Keratinocyte (primary cell): ENCODE measurements at regions not wholly inside any gene's neighbourhood (a gene's known extent, or its start where the extent isn't known, plus 50 kb on each side); places are given as distances from the start of the nearest gene placed in this dataset.

Source experiments
- DNase-seq: peaks from one replicate; pipeline ENCODE4 v3.0.0-alpha.2; 2011; ENCODE audit warnings: low read depth, missing footprints, low spot score
- FAIRE-seq: peaks from 2 replicates; lab custom pipeline; 2011; peaks lifted over from hg19 to GRCh38; lab: Jason Lieb, UNC
- H2AFZ ChIP-seq: 2 replicates; pipeline ENCODE4 v1.6.0; 2012; ENCODE audit warnings: low read length, control low read depth, inconsistent platforms; ENCODE audit not compliant: control insufficient read depth
- H3K27ac ChIP-seq: 2 replicates; pipeline ENCODE4 v1.5.1; 2011; ENCODE audit warnings: low read length; ENCODE audit not compliant: control insufficient read depth, insufficient read depth
- H3K27me3 ChIP-seq: 3 replicates; pipeline ENCODE4 v1.6.0; 2011; ENCODE audit warnings: low read length; ENCODE audit not compliant: control insufficient read depth, insufficient read depth; ENCODE audit errors: extremely low read depth
- H3K36me3 ChIP-seq, 2 experiments: 2 replicates in 1 of 2; 3 replicates in 1 of 2; pipeline ENCODE4 v1.5.1; 2011; ENCODE audit warnings: low read length in 2 of 2, mild to moderate bottlenecking in 1 of 2; ENCODE audit not compliant: control insufficient read depth in 2 of 2, insufficient read depth in 2 of 2; ENCODE audit errors: extremely low read depth in 1 of 2
- H3K4me1 ChIP-seq: 3 replicates; pipeline ENCODE4 v1.5.1; 2011; ENCODE audit warnings: low read length; ENCODE audit not compliant: control insufficient read depth, insufficient read depth; ENCODE audit errors: extremely low read depth
- H3K4me2 ChIP-seq: 3 replicates; pipeline ENCODE4 v1.6.0; 2011; ENCODE audit warnings: low read depth, low read length; ENCODE audit not compliant: control insufficient read depth, insufficient read depth; ENCODE audit errors: extremely low read depth
- H3K4me3 ChIP-seq, 3 experiments: fragments of 200-600 bp in 1 of 3; sonication (generic) in 1 of 3; 2 replicates in 2 of 3; 3 replicates in 1 of 3; pipeline ENCODE4 v1.5.1; 2011 to 2016; ENCODE audit warnings: low read length in 3 of 3, mild to moderate bottlenecking in 3 of 3, control low read depth in 2 of 3, inconsistent platforms in 1 of 3, low read depth in 1 of 3, mixed read lengths in 1 of 3, mixed run types in 1 of 3, moderate library complexity in 1 of 3; ENCODE audit not compliant: control insufficient read depth in 2 of 3, insufficient read depth in 2 of 3; ENCODE audit errors: extremely low read depth in 1 of 3
- H3K79me2 ChIP-seq: 2 replicates; pipeline ENCODE4 v1.6.0; 2012; ENCODE audit warnings: low read length; ENCODE audit not compliant: control insufficient read depth, insufficient read depth
- H3K9ac ChIP-seq: 3 replicates; pipeline ENCODE4 v1.6.0; 2011; ENCODE audit warnings: low read length; ENCODE audit not compliant: control insufficient read depth, insufficient read depth; ENCODE audit errors: extremely low read depth
- H3K9me1 ChIP-seq: 3 replicates; pipeline ENCODE4 v1.6.0; 2011; ENCODE audit warnings: low read length; ENCODE audit not compliant: control insufficient read depth, insufficient read depth; ENCODE audit errors: extremely low read depth
- H3K9me3 ChIP-seq: 2 replicates; pipeline ENCODE4 v1.5.1; 2012; ENCODE audit warnings: low read depth, low read length; ENCODE audit not compliant: control insufficient read depth
- H4K20me1 ChIP-seq: 3 replicates; pipeline ENCODE4 v1.6.0; 2011; ENCODE audit warnings: low read length; ENCODE audit not compliant: control insufficient read depth, insufficient read depth; ENCODE audit errors: extremely low read depth
- EZH2 ChIP-seq: IDR thresholded peaks from one replicate; pipeline ENCODE4 v1.6.1; 2012; ENCODE audit warnings: inconsistent platforms, mild to moderate bottlenecking, low read length, moderate library complexity
- dilution Hi-C: fragments of 300-500 bp; cut with MboI; formaldehyde crosslinking; loops from one replicate; pipeline ENCODE4 v1.7.0; 2020; ENCODE audit warnings: low sequenced_read_pairs; ENCODE audit not compliant: extremely low pct_ligation_motif_present
- TF ChIP-seq, protein P1 (sequence below), 3 experiments: IDR thresholded peaks in 1 of 3; conservative IDR thresholded peaks in 1 of 3; optimal IDR thresholded peaks in 1 of 3; 2 replicates in 2 of 3; 3 replicates in 1 of 3; pipeline versions ENCODE3 to v1.5.1; 2011; ENCODE audit warnings: low read length in 3 of 3, mild to moderate bottlenecking in 3 of 3, moderate library complexity in 2 of 3, control low read depth in 1 of 3, inconsistent platforms in 1 of 3; ENCODE audit not compliant: insufficient read depth in 2 of 3; ENCODE audit errors: extremely low read depth in 1 of 3

DNA sequence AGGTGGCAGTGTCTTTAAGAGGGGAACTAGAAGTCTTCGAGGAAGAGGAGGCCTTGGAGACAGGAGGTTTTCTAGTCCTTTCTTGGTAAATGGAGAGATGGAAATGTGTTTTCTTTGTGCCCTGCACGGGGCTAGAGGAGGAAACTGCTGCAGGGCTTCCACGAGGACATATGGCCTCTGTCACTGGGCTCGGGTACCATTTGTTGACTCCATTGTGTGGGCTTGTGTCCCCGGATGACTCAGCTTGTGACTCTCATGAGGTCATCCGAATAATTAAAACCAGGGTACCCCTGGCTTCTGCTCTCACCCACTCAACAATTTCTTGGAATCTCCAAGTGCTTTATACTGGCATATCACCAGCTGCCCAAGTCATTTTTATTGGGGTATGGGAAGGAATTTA is 261.7 kb downstream of the KIF4B start:
- Histone ChIP-seq H3K4me2 (no peak overlapping the region), H3K9me1 (no peaks in the 10 kb centered on the region), H3K4me1 (no peaks in the 10 kb centered on the region), H3K9me3 (no peaks in the 10 kb centered on the region), H3K27me3 (no peaks in the 10 kb centered on the region), H3K27ac (no peak overlapping the region), H4K20me1 (no peaks in the 10 kb centered on the region), H2AFZ (no peak overlapping the region), H3K79me2 (no peaks in the 10 kb centered on the region), H3K4me3 (no peak overlapping the region), H3K36me3 (no peaks in the 10 kb centered on the region), H3K9ac (no peak overlapping the region)
- no peak for FAIRE-seq
- no peak for DNase-seq
- no peak for TF ChIP-seq EZH2
- TF ChIP-seq, protein P1, sequence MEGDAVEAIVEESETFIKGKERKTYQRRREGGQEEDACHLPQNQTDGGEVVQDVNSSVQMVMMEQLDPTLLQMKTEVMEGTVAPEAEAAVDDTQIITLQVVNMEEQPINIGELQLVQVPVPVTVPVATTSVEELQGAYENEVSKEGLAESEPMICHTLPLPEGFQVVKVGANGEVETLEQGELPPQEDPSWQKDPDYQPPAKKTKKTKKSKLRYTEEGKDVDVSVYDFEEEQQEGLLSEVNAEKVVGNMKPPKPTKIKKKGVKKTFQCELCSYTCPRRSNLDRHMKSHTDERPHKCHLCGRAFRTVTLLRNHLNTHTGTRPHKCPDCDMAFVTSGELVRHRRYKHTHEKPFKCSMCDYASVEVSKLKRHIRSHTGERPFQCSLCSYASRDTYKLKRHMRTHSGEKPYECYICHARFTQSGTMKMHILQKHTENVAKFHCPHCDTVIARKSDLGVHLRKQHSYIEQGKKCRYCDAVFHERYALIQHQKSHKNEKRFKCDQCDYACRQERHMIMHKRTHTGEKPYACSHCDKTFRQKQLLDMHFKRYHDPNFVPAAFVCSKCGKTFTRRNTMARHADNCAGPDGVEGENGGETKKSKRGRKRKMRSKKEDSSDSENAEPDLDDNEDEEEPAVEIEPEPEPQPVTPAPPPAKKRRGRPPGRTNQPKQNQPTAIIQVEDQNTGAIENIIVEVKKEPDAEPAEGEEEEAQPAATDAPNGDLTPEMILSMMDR (optimal IDR thresholded peaks at IDR 0.05 in 1 of 3, IDR thresholded peaks at IDR 0.05 in 1 of 3, conservative IDR thresholded peaks at IDR 0.05 in 1 of 3; ENCODE audit: extremely low read depth in 1 of 3, insufficient read depth in 2 of 3, low read length in 3 of 3): no peak
- dilution Hi-C loops: no loop called here

DNA sequence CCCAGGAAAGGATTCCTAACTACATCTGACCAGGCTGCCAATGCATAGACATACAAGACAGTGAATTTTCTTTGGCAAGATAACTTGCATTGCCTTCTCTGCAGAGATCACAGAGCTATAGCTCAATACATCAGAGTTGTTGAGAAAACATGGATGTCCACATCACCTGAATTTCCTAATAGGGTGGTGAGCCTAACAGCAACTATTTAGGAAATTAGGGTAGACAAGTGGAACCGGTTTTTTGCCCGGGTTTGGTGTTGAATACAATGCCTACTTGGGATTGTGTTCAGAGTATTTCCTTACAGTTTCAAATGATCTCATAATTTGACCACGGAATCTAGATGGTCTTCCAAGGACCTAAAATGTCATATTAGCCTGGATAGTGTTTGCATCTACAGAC is 262.7 kb downstream of the KIF4B start:
- Histone ChIP-seq H4K20me1 (no peaks in the 10 kb centered on the region), H3K9me3 (no peaks in the 10 kb centered on the region), H3K27me3 (no peaks in the 10 kb centered on the region), H3K79me2 (no peaks in the 10 kb centered on the region), H3K4me1 (no peaks in the 10 kb centered on the region), H3K27ac (no peak overlapping the region), H2AFZ (no peak overlapping the region), H3K36me3 (no peaks in the 10 kb centered on the region), H3K9ac (no peak overlapping the region), H3K4me2 (no peak overlapping the region), H3K9me1 (no peaks in the 10 kb centered on the region), H3K4me3 (no peak overlapping the region)
- no peak for DNase-seq
- FAIRE-seq: no peak
- TF ChIP-seq, protein P1 (optimal IDR thresholded peaks at IDR 0.05 in 1 of 3, IDR thresholded peaks at IDR 0.05 in 1 of 3, conservative IDR thresholded peaks at IDR 0.05 in 1 of 3; ENCODE audit: extremely low read depth in 1 of 3, insufficient read depth in 2 of 3, low read length in 3 of 3): no peak
- TF ChIP-seq EZH2: no peak
- dilution Hi-C loops: no loop called here
